Keratinocyte (primary cell): ENCODE measurements at regions not wholly inside any gene's neighbourhood (a gene's known extent, or its start where the extent isn't known, plus 50 kb on each side); places are given as distances from the start of the nearest gene placed in this dataset.

Source experiments
- CTCF ChIP-seq, 3 experiments: IDR thresholded peaks in 1 of 3; conservative IDR thresholded peaks in 1 of 3; optimal IDR thresholded peaks in 1 of 3; 2 replicates in 2 of 3; 3 replicates in 1 of 3; pipeline versions ENCODE3 to v1.5.1; 2011; ENCODE audit warnings: low read length in 3 of 3, mild to moderate bottlenecking in 3 of 3, moderate library complexity in 2 of 3, control low read depth in 1 of 3, inconsistent platforms in 1 of 3; ENCODE audit not compliant: insufficient read depth in 2 of 3; ENCODE audit errors: extremely low read depth in 1 of 3
- EZH2 ChIP-seq: IDR thresholded peaks from one replicate; pipeline ENCODE4 v1.6.1; 2012; ENCODE audit warnings: inconsistent platforms, mild to moderate bottlenecking, low read length, moderate library complexity

GRCh38 chr3:20380295-20380694, 194.3 kb upstream of the SGO1 start:
- no peak for TF ChIP-seq CTCF (optimal IDR thresholded peaks at IDR 0.05 in 1 of 3, IDR thresholded peaks at IDR 0.05 in 1 of 3, conservative IDR thresholded peaks at IDR 0.05 in 1 of 3; ENCODE audit: extremely low read depth in 1 of 3, insufficient read depth in 2 of 3, low read length in 3 of 3)
- no peak for TF ChIP-seq EZH2
